PC-9 (cell line): ENCODE measurements at regions not wholly inside any gene's neighbourhood (a gene's known extent, or its start where the extent isn't known, plus 50 kb on each side); places are given as distances from the start of the nearest gene placed in this dataset.

Experiments used
- EZH2 ChIP-seq: fragments of 200-600 bp; sonication (generic); IDR thresholded peaks from 2 replicates; pipeline ENCODE4 v1.8.0; 2017; ENCODE audit warnings: antibody characterized with exemption, low read depth
- TF ChIP-seq, protein P1 (sequence below): fragments of 200-600 bp; sonication (generic); conservative IDR thresholded peaks from 2 replicates; pipeline ENCODE4 v1.6.1; 2017; ENCODE audit warnings: mixed run types, antibody characterized with exemption, mild to moderate bottlenecking, moderate library complexity

DNA sequence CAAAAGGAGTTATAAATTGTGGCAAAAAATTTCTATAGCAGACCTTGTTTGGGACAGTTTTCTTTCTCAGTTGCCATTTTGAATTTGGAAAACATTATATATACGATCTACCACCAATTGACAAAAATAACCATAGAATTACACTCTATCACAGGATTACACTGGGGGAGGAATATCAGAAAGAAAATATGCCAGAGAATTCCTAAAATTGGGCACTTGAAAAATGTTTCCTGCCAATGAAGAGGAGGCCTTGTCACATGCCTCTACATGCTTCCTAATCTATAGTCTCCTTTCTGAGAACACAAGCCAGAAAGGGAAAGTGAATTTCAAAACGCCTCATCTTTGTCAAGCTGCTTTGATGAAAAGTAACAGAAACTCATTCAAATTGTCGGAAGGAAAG lies 78.5 kb upstream of the DNAH5 start:
- TF ChIP-seq, protein P1, sequence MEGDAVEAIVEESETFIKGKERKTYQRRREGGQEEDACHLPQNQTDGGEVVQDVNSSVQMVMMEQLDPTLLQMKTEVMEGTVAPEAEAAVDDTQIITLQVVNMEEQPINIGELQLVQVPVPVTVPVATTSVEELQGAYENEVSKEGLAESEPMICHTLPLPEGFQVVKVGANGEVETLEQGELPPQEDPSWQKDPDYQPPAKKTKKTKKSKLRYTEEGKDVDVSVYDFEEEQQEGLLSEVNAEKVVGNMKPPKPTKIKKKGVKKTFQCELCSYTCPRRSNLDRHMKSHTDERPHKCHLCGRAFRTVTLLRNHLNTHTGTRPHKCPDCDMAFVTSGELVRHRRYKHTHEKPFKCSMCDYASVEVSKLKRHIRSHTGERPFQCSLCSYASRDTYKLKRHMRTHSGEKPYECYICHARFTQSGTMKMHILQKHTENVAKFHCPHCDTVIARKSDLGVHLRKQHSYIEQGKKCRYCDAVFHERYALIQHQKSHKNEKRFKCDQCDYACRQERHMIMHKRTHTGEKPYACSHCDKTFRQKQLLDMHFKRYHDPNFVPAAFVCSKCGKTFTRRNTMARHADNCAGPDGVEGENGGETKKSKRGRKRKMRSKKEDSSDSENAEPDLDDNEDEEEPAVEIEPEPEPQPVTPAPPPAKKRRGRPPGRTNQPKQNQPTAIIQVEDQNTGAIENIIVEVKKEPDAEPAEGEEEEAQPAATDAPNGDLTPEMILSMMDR: no peak
- no peak for TF ChIP-seq EZH2
